ENCODE measurements at regions not wholly inside any gene's neighbourhood (a gene's known extent, or its start where the extent isn't known, plus 50 kb on each side); places are given as distances from the start of the nearest gene placed in this dataset.
"Not testable (repeated sequence)": the region's sequence is repeated elsewhere in the genome, so short reads cannot be mapped to it uniquely, and the experiment has no call there.

- no peaks in the 10 kb centered on the region for H3K36me3 ChIP-seq (ENCODE audit: insufficient read depth, low read length)
- H4K20me1 ChIP-seq (ENCODE audit: insufficient read depth, low read length) = no peaks in the 10 kb centered on the region
- H3K27ac ChIP-seq (ENCODE audit: low read depth, low read length, poor library complexity, severe bottlenecking) = no peak overlapping the region
- H3K79me2 ChIP-seq (ENCODE audit: insufficient read depth, low read depth, low read length) = no peaks in the 10 kb centered on the region
- H3K4me2 ChIP-seq (ENCODE audit: low read length) = no peak overlapping the region
- CTCF ChIA-PET (ENCODE audit: unreplicated experiment) = no interaction called here
- H3K4me1 ChIP-seq (ENCODE audit: insufficient read depth, low read length, poor library complexity, severe bottlenecking) = no peaks in the 10 kb centered on the region
- H2AFZ ChIP-seq (ENCODE audit: low read length) = no peak overlapping the region
- no peaks in the 10 kb centered on the region for H3K9me3 ChIP-seq (ENCODE audit: low read length)
- intact Hi-C loops (cut with micrococcal nuclease; ENCODE audit: unreplicated experiment) = no loop called here
- H3K4me3 ChIP-seq (ENCODE audit: low read depth, low read length, poor library complexity, severe bottlenecking) = no peak overlapping the region
- no peaks in the 10 kb centered on the region for H3K9me2 ChIP-seq (ENCODE audit: insufficient read depth, low read length)
- BruUV-seq (replicated peaks) = no TSS peak
- POLR2A ChIA-PET = no interaction called here
- no peak for TF ChIP-seq EZH2phosphoT487 (IDR thresholded peaks at IDR 0.05; ENCODE audit: borderline replicate concordance, low read depth, low read length)
- no peak for TF ChIP-seq CTCF (conservative IDR thresholded peaks at IDR 0.05; ENCODE audit: low read length)
- DNase-seq (ENCODE audit: low spot score) = no peak
Measured at GRCh38 chr7:4500812-4501211, 181.3 kb upstream of the FOXK1 start.

GRCh38 chr7:4507886-4508285 is 174.2 kb upstream of the FOXK1 start:
- intact Hi-C loops (cut with micrococcal nuclease; ENCODE audit: unreplicated experiment); H3K9me3 ChIP-seq (ENCODE audit: low read length); H3K36me3 ChIP-seq (ENCODE audit: insufficient read depth, low read length); H3K27ac ChIP-seq (ENCODE audit: low read depth, low read length, poor library complexity, severe bottlenecking); H3K79me2 ChIP-seq (ENCODE audit: insufficient read depth, low read depth, low read length); H2AFZ ChIP-seq (ENCODE audit: low read length); H3K4me1 ChIP-seq (ENCODE audit: insufficient read depth, low read length, poor library complexity, severe bottlenecking); CTCF ChIA-PET (ENCODE audit: unreplicated experiment); H4K20me1 ChIP-seq (ENCODE audit: insufficient read depth, low read length); DNase-seq (ENCODE audit: low spot score); H3K4me2 ChIP-seq (ENCODE audit: low read length); BruUV-seq (replicated peaks); H3K9me2 ChIP-seq (ENCODE audit: insufficient read depth, low read length); H3K4me3 ChIP-seq (ENCODE audit: low read depth, low read length, poor library complexity, severe bottlenecking): not testable (repeated sequence)
- POLR2A ChIA-PET = interaction anchor here (0.7 kb wide), 1 partner anchor 108 kb away, joined by 5 read pairs; no protein-coding TSS in a partner anchor

GRCh38 chr7:4513450-4513849 is 168.6 kb upstream of the FOXK1 start:
- H2AFZ ChIP-seq (ENCODE audit: low read length) = no peak overlapping the region
- no peak for DNase-seq (ENCODE audit: low spot score)
- CTCF ChIA-PET (ENCODE audit: unreplicated experiment) = no interaction called here
- no peaks in the 10 kb centered on the region for H4K20me1 ChIP-seq (ENCODE audit: insufficient read depth, low read length)
- intact Hi-C loops (cut with micrococcal nuclease; ENCODE audit: unreplicated experiment) = no loop called here
- no peaks in the 10 kb centered on the region for H3K4me1 ChIP-seq (ENCODE audit: insufficient read depth, low read length, poor library complexity, severe bottlenecking)
- no peak for TF ChIP-seq CTCF (conservative IDR thresholded peaks at IDR 0.05; ENCODE audit: low read length)
- no peak for TF ChIP-seq EZH2phosphoT487 (IDR thresholded peaks at IDR 0.05; ENCODE audit: borderline replicate concordance, low read depth, low read length)
- H3K9me2 ChIP-seq (ENCODE audit: insufficient read depth, low read length) = no peaks in the 10 kb centered on the region
- H3K9me3 ChIP-seq (ENCODE audit: low read length) = no peaks in the 10 kb centered on the region
- H3K79me2 ChIP-seq (ENCODE audit: insufficient read depth, low read depth, low read length) = no peaks in the 10 kb centered on the region
- H3K4me2 ChIP-seq (ENCODE audit: low read length) = no peak overlapping the region
- H3K27ac ChIP-seq (ENCODE audit: low read depth, low read length, poor library complexity, severe bottlenecking) = no peak overlapping the region
- POLR2A ChIA-PET = no interaction called here
- BruUV-seq (replicated peaks) = no TSS peak
- H3K4me3 ChIP-seq (ENCODE audit: low read depth, low read length, poor library complexity, severe bottlenecking) = no peak overlapping the region
- H3K36me3 ChIP-seq (ENCODE audit: insufficient read depth, low read length) = no peaks in the 10 kb centered on the region
